HepG2 (cell line): ENCODE measurements at regions not wholly inside any gene's neighbourhood (a gene's known extent, or its start where the extent isn't known, plus 50 kb on each side); places are given as distances from the start of the nearest gene placed in this dataset.

Source experiments
- ATAC-seq: fragments of 200-7000 bp; cut with Tn5 transposase; 3 replicates; pipeline ENCODE4 v1.9.1; 2020; ENCODE audit warnings: mild to moderate bottlenecking, moderate library complexity
- BruUV-seq: library from RNA; stranded (reverse); fragments of 400-500 nt; replicated peaks from 2 replicates; lab custom pipeline; 2021; lab: Mats Ljungman, UMichigan
- CTCF ChIA-PET: fragments of 300-600 bp; formaldehyde crosslinking; extraction: SDS; loops from one replicate; lab custom pipeline; 2021; ENCODE audit warnings: low total read pairs, inconsistent platforms, low intra/inter-chr PET ratio; lab: Yijun Ruan, JAX
- POLR2A ChIA-PET: fragments of 350-600 bp; sonication (Branson Sonifier 250); formaldehyde crosslinking; loops from one replicate; lab custom pipeline; 2020; ENCODE audit warnings: antibody characterized with exemption, inconsistent platforms; lab: Yijun Ruan, JAX
- DNase-seq: peaks from one replicate; pipeline ENCODE4 v3.0.0-alpha.2; 2015; ENCODE audit warnings: low spot score
- FAIRE-seq: peaks from 3 replicates; lab custom pipeline; 2011; peaks lifted over from hg19 to GRCh38; lab: Jason Lieb, UNC
- H2AFZ ChIP-seq: one replicate; pipeline ENCODE4 v1.6.1; 2011; ENCODE audit warnings: low read length, inconsistent platforms
- H3K27ac ChIP-seq: fragments of 300-600 bp; 3 replicates; pipeline ENCODE4 v1.8.0; 2011; ENCODE audit warnings: mixed run types, mild to moderate bottlenecking, mixed read lengths, low read length, inconsistent platforms; ENCODE audit not compliant: insufficient read depth; ENCODE audit errors: extremely low read length
- H3K27me3 ChIP-seq, 2 experiments: fragments of 200-600 bp in 1 of 2; 2 replicates in 1 of 2; 3 replicates in 1 of 2; pipeline versions ENCODE4 v1.6.0 to v1.8.0; 2011; ENCODE audit warnings: low read length in 2 of 2, mild to moderate bottlenecking in 2 of 2, moderate library complexity in 2 of 2, inconsistent platforms in 1 of 2; ENCODE audit not compliant: insufficient read depth in 2 of 2, control insufficient read depth in 1 of 2
- H3K36me3 ChIP-seq, 2 experiments: fragments of 200-600 bp in 1 of 2; replicated peaks in 1 of 2; 2 replicates in 1 of 2; 3 replicates in 1 of 2; pipeline versions ENCODE4 v1.5.1 to v1.8.0; 2011; ENCODE audit warnings: low read length in 2 of 2, inconsistent platforms in 1 of 2; ENCODE audit not compliant: insufficient read depth in 2 of 2, control insufficient read depth in 1 of 2
- H3K4me1 ChIP-seq: 2 replicates; pipeline ENCODE4 v1.5.1; 2012; ENCODE audit warnings: low read length, inconsistent platforms; ENCODE audit not compliant: insufficient read depth
- H3K4me2 ChIP-seq: 2 replicates; pipeline ENCODE4 v1.6.0; 2011; ENCODE audit warnings: low read depth, low read length, inconsistent platforms
- H3K4me3 ChIP-seq, 3 experiments: fragments of 200-600 bp in 1 of 3; sonication (generic), shearing (Covaris generic) in 1 of 3; replicated peaks in 1 of 3; 2 replicates each; pipeline ENCODE4 v1.5.1; 2011 to 2016; ENCODE audit warnings: low read length in 3 of 3, inconsistent platforms in 2 of 3, low read depth in 2 of 3, mild to moderate bottlenecking in 2 of 3, control low read depth in 1 of 3, mixed read lengths in 1 of 3; ENCODE audit not compliant: insufficient read depth in 1 of 3
- H3K79me2 ChIP-seq: one replicate; pipeline ENCODE4 v1.6.1; 2011; ENCODE audit warnings: low read length, inconsistent platforms; ENCODE audit not compliant: insufficient read depth
- H3K9ac ChIP-seq: 2 replicates; pipeline ENCODE4 v1.6.0; 2011; ENCODE audit warnings: mild to moderate bottlenecking, low read depth, low read length, inconsistent platforms; ENCODE audit not compliant: insufficient read depth
- H3K9me3 ChIP-seq: 2 replicates; pipeline ENCODE4 v1.5.1; 2012; ENCODE audit warnings: mild to moderate bottlenecking, low read length
- H4K20me1 ChIP-seq: 2 replicates; pipeline ENCODE4 v1.6.0; 2011; ENCODE audit warnings: inconsistent platforms, mild to moderate bottlenecking, low read length, moderate library complexity; ENCODE audit not compliant: insufficient read depth
- FIP1L1 ChIP-seq: fragments of 200-400 bp; formaldehyde crosslinking; IDR thresholded peaks from 2 replicates; pipeline ENCODE4 v1.6.1; 2018; ENCODE audit warnings: low read depth, mild to moderate bottlenecking, low read length, moderate library complexity, borderline replicate concordance; ENCODE audit not compliant: insufficient read depth
- FOSL1 ChIP-seq: sonication (generic); formaldehyde crosslinking; IDR thresholded peaks from 2 replicates; pipeline ENCODE4 v1.9.0; 2021; ENCODE audit warnings: missing genetic modification reagents, borderline replicate concordance
- KLF13 ChIP-seq: sonication (generic); formaldehyde crosslinking; IDR thresholded peaks from 2 replicates; pipeline ENCODE4 v1.4.0; 2020; ENCODE audit warnings: mild to moderate bottlenecking, missing genetic modification reagents
- MAFK ChIP-seq, 2 experiments: IDR thresholded peaks in 1 of 2; conservative IDR thresholded peaks in 1 of 2; 2 replicates each; pipeline ENCODE4 v1.6.1; 2011; ENCODE audit warnings: improper control_type of control experiment in 2 of 2, low read length in 2 of 2
- PITX1 ChIP-seq: sonication (generic); formaldehyde crosslinking; IDR thresholded peaks from 2 replicates; pipeline ENCODE4 v1.5.1; 2020; ENCODE audit warnings: mild to moderate bottlenecking, missing genetic modification reagents
- SNAPC2 ChIP-seq: sonication (generic); formaldehyde crosslinking; IDR thresholded peaks from 2 replicates; pipeline ENCODE4 v1.8.1; 2022; ENCODE audit warnings: mild to moderate bottlenecking, missing genetic modification reagents
- YEATS4 ChIP-seq: sonication (generic); formaldehyde crosslinking; IDR thresholded peaks from 2 replicates; pipeline ENCODE4 v1.4.0; 2020; ENCODE audit warnings: missing genetic modification reagents, borderline replicate concordance
- ZNF160 ChIP-seq: sonication (generic); formaldehyde crosslinking; IDR thresholded peaks from 2 replicates; pipeline ENCODE4 v1.8.0; 2022; ENCODE audit warnings: mild to moderate bottlenecking, inconsistent platforms, missing genetic modification reagents
- ZNF674 ChIP-seq: sonication (generic); formaldehyde crosslinking; IDR thresholded peaks from 2 replicates; pipeline ENCODE4 v1.5.0; 2020; ENCODE audit warnings: low read depth, mild to moderate bottlenecking, missing genetic modification reagents
- ZNF710 ChIP-seq: sonication (generic); formaldehyde crosslinking; IDR thresholded peaks from 2 replicates; pipeline ENCODE4 v1.5.0; 2020; ENCODE audit warnings: mild to moderate bottlenecking, missing genetic modification reagents, borderline replicate concordance
- ZNF75D ChIP-seq: sonication (generic); formaldehyde crosslinking; IDR thresholded peaks from 2 replicates; pipeline ENCODE4 v1.8.1; 2023; ENCODE audit warnings: missing genetic modification reagents, mild to moderate bottlenecking, borderline replicate concordance
- ZNF780A ChIP-seq: sonication (generic); formaldehyde crosslinking; IDR thresholded peaks from 2 replicates; pipeline ENCODE4 v1.8.0; 2022; ENCODE audit warnings: mild to moderate bottlenecking, missing genetic modification reagents, moderate library complexity
- in situ Hi-C: cut with HindIII; loops from 2 replicates; pipeline ENCODE4 v1.10.0; 2017; ENCODE audit warnings: low pct_unique_long_range_greater_than_20kb; ENCODE audit not compliant: extremely low pct_ligation_motif_present
- intact Hi-C: fragments of 100-400 bp; cut with micrococcal nuclease; formaldehyde crosslinking; loops from one replicate; pipeline ENCODE4 v1.10.0; 2022; ENCODE audit not compliant: unreplicated experiment
- TF ChIP-seq, protein P1 (sequence below): sonication (generic); formaldehyde crosslinking; IDR thresholded peaks from 2 replicates; pipeline ENCODE4 v1.5.0; 2020; ENCODE audit warnings: mild to moderate bottlenecking, missing genetic modification reagents, moderate library complexity
- TF ChIP-seq, protein P2 (sequence below): sonication (generic); formaldehyde crosslinking; IDR thresholded peaks from 2 replicates; pipeline ENCODE4 v1.8.0; 2022; ENCODE audit warnings: low read depth, missing genetic modification reagents

GRCh38 chr14:54040846-54041245 lies 84.2 kb upstream of the BMP4 start:
- no peak overlapping the region for H3K9ac ChIP-seq
- no peak overlapping the region for H3K4me3 ChIP-seq
- H3K79me2 ChIP-seq = no peaks in the 10 kb centered on the region
- TF ChIP-seq MAFK (conservative IDR thresholded peaks at IDR 0.05 in 1 of 2, IDR thresholded peaks at IDR 0.05 in 1 of 2; ENCODE audit: low read length in 2 of 2) (no peak), ZNF780A (CRISPR knock-in tag) (no peak), YEATS4 (no peak), ZNF75D (CRISPR knock-in tag) (no peak), FIP1L1 (no peak), SNAPC2 (no peak), ZNF160 (CRISPR knock-in tag) (no peak), ZNF674 (CRISPR knock-in tag) (no peak), FOSL1 (CRISPR knock-in tag) (no peak), KLF13 (no peak), ZNF710 (CRISPR knock-in tag) (no peak), PITX1 (CRISPR knock-in tag) (no peak)
- TF ChIP-seq, protein P1, sequence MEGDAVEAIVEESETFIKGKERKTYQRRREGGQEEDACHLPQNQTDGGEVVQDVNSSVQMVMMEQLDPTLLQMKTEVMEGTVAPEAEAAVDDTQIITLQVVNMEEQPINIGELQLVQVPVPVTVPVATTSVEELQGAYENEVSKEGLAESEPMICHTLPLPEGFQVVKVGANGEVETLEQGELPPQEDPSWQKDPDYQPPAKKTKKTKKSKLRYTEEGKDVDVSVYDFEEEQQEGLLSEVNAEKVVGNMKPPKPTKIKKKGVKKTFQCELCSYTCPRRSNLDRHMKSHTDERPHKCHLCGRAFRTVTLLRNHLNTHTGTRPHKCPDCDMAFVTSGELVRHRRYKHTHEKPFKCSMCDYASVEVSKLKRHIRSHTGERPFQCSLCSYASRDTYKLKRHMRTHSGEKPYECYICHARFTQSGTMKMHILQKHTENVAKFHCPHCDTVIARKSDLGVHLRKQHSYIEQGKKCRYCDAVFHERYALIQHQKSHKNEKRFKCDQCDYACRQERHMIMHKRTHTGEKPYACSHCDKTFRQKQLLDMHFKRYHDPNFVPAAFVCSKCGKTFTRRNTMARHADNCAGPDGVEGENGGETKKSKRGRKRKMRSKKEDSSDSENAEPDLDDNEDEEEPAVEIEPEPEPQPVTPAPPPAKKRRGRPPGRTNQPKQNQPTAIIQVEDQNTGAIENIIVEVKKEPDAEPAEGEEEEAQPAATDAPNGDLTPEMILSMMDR (CRISPR knock-in tag) = no peak
- TF ChIP-seq, protein P2, sequence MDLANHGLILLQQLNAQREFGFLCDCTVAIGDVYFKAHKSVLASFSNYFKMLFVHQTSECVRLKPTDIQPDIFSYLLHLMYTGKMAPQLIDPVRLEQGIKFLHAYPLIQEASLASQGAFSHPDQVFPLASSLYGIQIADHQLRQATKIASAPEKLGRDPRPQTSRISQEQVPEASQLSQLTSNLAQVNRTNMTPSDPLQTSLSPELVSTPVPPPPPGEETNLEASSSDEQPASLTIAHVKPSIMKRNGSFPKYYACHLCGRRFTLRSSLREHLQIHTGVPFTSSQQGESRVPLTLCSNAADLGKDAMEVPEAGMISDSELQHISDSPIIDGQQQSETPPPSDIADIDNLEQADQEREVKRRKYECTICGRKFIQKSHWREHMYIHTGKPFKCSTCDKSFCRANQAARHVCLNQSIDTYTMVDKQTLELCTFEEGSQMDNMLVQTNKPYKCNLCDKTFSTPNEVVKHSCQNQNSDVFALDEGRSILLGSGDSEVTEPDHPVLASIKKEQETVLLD = no peak
- no TSS peak for BruUV-seq
- ChIA-PET CTCF (no interaction called here), POLR2A (no interaction called here)
- no peak for ATAC-seq
- H3K27ac ChIP-seq = no peak overlapping the region
- no peak overlapping the region for H3K4me2 ChIP-seq
- no peak overlapping the region for H2AFZ ChIP-seq
- in situ Hi-C loops (no loop called here), intact Hi-C loops (no loop called here)
- H4K20me1 ChIP-seq = no peaks in the 10 kb centered on the region
- no peak for FAIRE-seq
- H3K36me3 ChIP-seq = no peaks in the 10 kb centered on the region
- no peak for DNase-seq
- H3K27me3 ChIP-seq = no peaks in the 10 kb centered on the region
- H3K4me1 ChIP-seq = peaks cover 19% of the 10 kb centered on the region
- H3K9me3 ChIP-seq = no peaks in the 10 kb centered on the region
